HEK293 (cell line): ENCODE measurements at regions not wholly inside any gene's neighbourhood (a gene's known extent, or its start where the extent isn't known, plus 50 kb on each side); places are given as distances from the start of the nearest gene placed in this dataset.
A peak's percentile ranks its signal among the peaks of the same experiment; 100 is the strongest.

ENCODE experiments used
- CTCF ChIA-PET: fragments of 350-600 bp; formaldehyde crosslinking; extraction: SDS; loops from one replicate; lab custom pipeline; 2021; ENCODE audit warnings: antibody characterized with exemption; lab: Yijun Ruan, JAX
- POLR2A ChIA-PET: fragments of 300-600 bp; formaldehyde crosslinking; extraction: SDS; loops from one replicate; lab custom pipeline; 2020; ENCODE audit warnings: antibody characterized with exemption, inconsistent platforms; lab: Yijun Ruan, JAX
- H3K27ac ChIP-seq: fragments of 200-500 bp; sonication (Bioruptor generic); 2 replicates; pipeline ENCODE4 v1.5.1; 2014; ENCODE audit warnings: low read depth, low read length, control low read depth, inconsistent platforms; ENCODE audit errors: extremely low read depth
- H3K36me3 ChIP-seq, 2 experiments: fragments of 200-500 bp in 1 of 2; sonication (Bioruptor generic) in 1 of 2; 1 replicate in 1 of 2; 2 replicates in 1 of 2; pipeline ENCODE4 v1.5.1; 2014 to 2017; ENCODE audit warnings: inconsistent platforms in 2 of 2, low read length in 2 of 2; ENCODE audit not compliant: control insufficient read depth in 2 of 2, insufficient read depth in 1 of 2
- H3K4me1 ChIP-seq: fragments of 200-500 bp; sonication (Bioruptor generic); 2 replicates; pipeline ENCODE4 v1.5.1; 2014; ENCODE audit warnings: mild to moderate bottlenecking, low read length, inconsistent platforms; ENCODE audit not compliant: control insufficient read depth, insufficient read depth
- H3K4me3 ChIP-seq: 2 replicates; pipeline ENCODE4 v1.5.1; 2011; ENCODE audit warnings: low read depth, mild to moderate bottlenecking, control low read depth, low read length, moderate library complexity
- H3K9me3 ChIP-seq: fragments of 200-500 bp; sonication (Bioruptor generic); 2 replicates; pipeline ENCODE4 v1.5.1; 2014; ENCODE audit warnings: low read depth, low read length, inconsistent platforms; ENCODE audit not compliant: control insufficient read depth, insufficient read depth
- HOXA7 ChIP-seq: sonication (generic); formaldehyde crosslinking; IDR thresholded peaks from 2 replicates; pipeline ENCODE4 v1.8.1; 2022; ENCODE audit warnings: missing genetic modification reagents, borderline replicate concordance
- RBAK ChIP-seq: fragments of 450-650 bp; formaldehyde crosslinking; IDR thresholded peaks from 2 replicates; pipeline ENCODE4 v1.5.1; 2016; ENCODE audit warnings: missing biosample characterization, missing genetic modification characterization
- SALL2 ChIP-seq: fragments of 450-650 bp; formaldehyde crosslinking; IDR thresholded peaks from 2 replicates; pipeline ENCODE4 v1.5.0; 2017; ENCODE audit warnings: missing biosample characterization, mild to moderate bottlenecking, missing genetic modification characterization, borderline replicate concordance
- SCRT2 ChIP-seq: fragments of 450-650 bp; formaldehyde crosslinking; IDR thresholded peaks from 2 replicates; pipeline ENCODE4 v1.5.1; 2016; ENCODE audit warnings: missing biosample characterization, missing genetic modification characterization
- ZBTB21 ChIP-seq: fragments of 450-650 bp; formaldehyde crosslinking; IDR thresholded peaks from 2 replicates; pipeline ENCODE4 v1.5.1; 2017; ENCODE audit warnings: missing biosample characterization, missing genetic modification characterization
- ZEB2 ChIP-seq: fragments of 450-650 bp; formaldehyde crosslinking; IDR thresholded peaks from 2 replicates; pipeline ENCODE4 v1.5.1; 2016; ENCODE audit warnings: missing biosample characterization, missing genetic modification characterization
- ZNF132 ChIP-seq: fragments of 450-650 bp; formaldehyde crosslinking; IDR thresholded peaks from 2 replicates; pipeline ENCODE4 v1.5.1; 2017; ENCODE audit warnings: missing biosample characterization, missing genetic modification characterization, borderline replicate concordance
- ZNF140 ChIP-seq: fragments of 450-650 bp; formaldehyde crosslinking; IDR thresholded peaks from 2 replicates; pipeline ENCODE4 v1.5.1; 2016; ENCODE audit warnings: missing biosample characterization, missing genetic modification characterization
- ZNF155 ChIP-seq: fragments of 450-650 bp; formaldehyde crosslinking; IDR thresholded peaks from 2 replicates; pipeline ENCODE4 v1.5.1; 2016; ENCODE audit warnings: missing biosample characterization, missing genetic modification characterization
- ZNF16 ChIP-seq: fragments of 450-650 bp; formaldehyde crosslinking; IDR thresholded peaks from 2 replicates; pipeline ENCODE4 v1.5.1; 2016; ENCODE audit warnings: low read depth, missing biosample characterization, missing genetic modification characterization
- ZNF280C ChIP-seq: fragments of 450-650 bp; formaldehyde crosslinking; IDR thresholded peaks from 2 replicates; pipeline ENCODE4 v1.5.1; 2016; ENCODE audit warnings: missing biosample characterization, missing genetic modification characterization
- ZNF311 ChIP-seq: fragments of 450-650 bp; formaldehyde crosslinking; IDR thresholded peaks from 2 replicates; pipeline ENCODE4 v1.5.1; 2017; ENCODE audit warnings: missing biosample characterization, missing genetic modification characterization, borderline replicate concordance
- ZNF433 ChIP-seq: fragments of 450-650 bp; formaldehyde crosslinking; IDR thresholded peaks from 2 replicates; pipeline ENCODE4 v1.5.1; 2016; ENCODE audit warnings: missing biosample characterization, missing genetic modification characterization, low read depth
- ZNF501 ChIP-seq: fragments of 450-650 bp; formaldehyde crosslinking; IDR thresholded peaks from 2 replicates; pipeline ENCODE4 v1.5.1; 2016; ENCODE audit warnings: missing biosample characterization, missing genetic modification characterization
- ZNF626 ChIP-seq: fragments of 450-650 bp; sonication (Bioruptor Pico); formaldehyde crosslinking; IDR thresholded peaks from 2 replicates; pipeline ENCODE4 v1.5.1; 2018; ENCODE audit warnings: missing biosample characterization, missing genetic modification characterization, inconsistent platforms
- ZNF658 ChIP-seq: fragments of 450-650 bp; formaldehyde crosslinking; IDR thresholded peaks from 2 replicates; pipeline ENCODE4; 2016; ENCODE audit warnings: missing biosample characterization, missing genetic modification characterization
- ZSCAN16 ChIP-seq: fragments of 450-650 bp; formaldehyde crosslinking; IDR thresholded peaks from 2 replicates; pipeline ENCODE4 v1.5.1; 2016; ENCODE audit warnings: missing biosample characterization, missing genetic modification characterization
- TF ChIP-seq, protein P1 (sequence below): fragments of 450-650 bp; formaldehyde crosslinking; IDR thresholded peaks from 2 replicates; pipeline ENCODE4 v1.5.1; 2016; ENCODE audit warnings: missing biosample characterization, missing genetic modification characterization
- TF ChIP-seq, protein P2 (sequence below): fragments of 450-650 bp; formaldehyde crosslinking; conservative IDR thresholded peaks from 2 replicates; pipeline ENCODE4 v1.5.1; 2016; ENCODE audit warnings: low read depth, missing biosample characterization, missing genetic modification characterization

DNA sequence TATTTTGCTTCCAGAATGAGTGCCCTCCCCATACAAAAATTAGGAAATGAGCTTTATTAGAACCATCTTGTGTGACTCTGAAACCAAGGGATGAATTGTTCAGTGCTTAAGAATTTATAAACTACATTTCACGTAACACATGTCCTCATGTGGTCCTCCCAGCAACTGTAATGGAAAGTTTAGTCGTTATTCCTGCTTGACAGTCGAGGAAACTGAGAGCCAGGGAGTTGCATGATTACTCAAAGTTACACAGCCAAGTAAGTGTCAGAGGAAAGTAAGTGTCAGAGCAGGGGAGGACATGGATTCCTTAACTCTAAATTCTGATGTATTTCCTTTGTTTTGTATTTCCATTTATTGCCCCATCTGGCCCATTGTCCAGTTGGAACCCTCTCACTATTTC, 453.9 kb downstream of the FUT8 start (continued):
- TF ChIP-seq, protein P1, sequence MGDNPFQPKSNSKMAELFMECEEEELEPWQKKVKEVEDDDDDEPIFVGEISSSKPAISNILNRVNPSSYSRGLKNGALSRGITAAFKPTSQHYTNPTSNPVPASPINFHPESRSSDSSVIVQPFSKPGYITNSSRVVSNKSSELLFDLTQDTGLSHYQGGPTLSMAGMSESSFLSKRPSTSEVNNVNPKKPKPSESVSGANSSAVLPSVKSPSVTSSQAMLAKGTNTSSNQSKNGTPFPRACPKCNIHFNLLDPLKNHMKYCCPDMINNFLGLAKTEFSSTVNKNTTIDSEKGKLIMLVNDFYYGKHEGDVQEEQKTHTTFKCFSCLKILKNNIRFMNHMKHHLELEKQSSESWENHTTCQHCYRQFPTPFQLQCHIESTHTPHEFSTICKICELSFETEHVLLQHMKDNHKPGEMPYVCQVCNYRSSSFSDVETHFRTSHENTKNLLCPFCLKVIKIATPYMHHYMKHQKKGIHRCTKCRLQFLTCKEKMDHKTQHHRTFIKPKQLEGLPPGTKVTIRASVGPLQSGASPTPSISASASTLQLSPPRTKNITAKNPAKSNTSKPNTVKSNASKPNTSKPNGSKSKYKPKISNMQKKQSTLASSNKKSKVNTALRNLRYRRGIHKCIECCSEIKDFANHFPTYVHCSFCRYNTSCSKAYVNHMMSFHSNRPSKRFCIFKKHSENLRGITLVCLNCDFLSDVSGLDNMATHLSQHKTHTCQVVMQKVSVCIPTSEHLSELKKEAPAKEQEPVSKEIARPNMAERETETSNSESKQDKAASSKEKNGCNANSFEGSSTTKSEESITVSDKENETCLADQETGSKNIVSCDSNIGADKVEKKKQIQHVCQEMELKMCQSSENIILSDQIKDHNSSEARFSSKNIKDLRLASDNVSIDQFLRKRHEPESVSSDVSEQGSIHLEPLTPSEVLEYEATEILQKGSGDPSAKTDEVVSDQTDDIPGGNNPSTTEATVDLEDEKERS (tag by site-specific recombination), result no peak

GRCh38 chr14:65866886-65867285, 454.4 kb downstream of the FUT8 start:
- Histone ChIP-seq H3K4me1 (no peaks in the 10 kb centered on the region), H3K36me3 (no peaks in the 10 kb centered on the region)
- no peak for TF ChIP-seq ZNF132 (tag by site-specific recombination)
- TF ChIP-seq ZNF140 (tag by site-specific recombination), result no peak
- TF ChIP-seq SCRT2 (tag by site-specific recombination), result peak; percentile 46
- TF ChIP-seq ZNF280C, result no peak
- TF ChIP-seq, all 188 proteins: peak for 1
- CTCF ChIA-PET, result no interaction called here
- POLR2A ChIA-PET, result no interaction called here
- Histone ChIP-seq H3K9me3 (no peaks in the 10 kb centered on the region), H3K27ac (no peak overlapping the region), H3K4me3 (no peak overlapping the region)

- no peak overlapping the region for H3K4me3 ChIP-seq
- no peaks in the 10 kb centered on the region for H3K36me3 ChIP-seq
- POLR2A ChIA-PET, result no interaction called here
- CTCF ChIA-PET, result no interaction called here
- H3K4me1 ChIP-seq, result no peaks in the 10 kb centered on the region
- TF ChIP-seq ZBTB21 (tag by site-specific recombination) (no peak), ZNF658 (tag by site-specific recombination) (no peak), ZNF433 (tag by site-specific recombination) (no peak), RBAK (tag by site-specific recombination) (no peak), ZNF626 (tag by site-specific recombination) (no peak), ZNF311 (tag by site-specific recombination) (no peak), ZEB2 (tag by site-specific recombination) (no peak), ZNF501 (no peak), HOXA7 (CRISPR knock-in tag) (no peak), ZNF16 (tag by site-specific recombination) (no peak), SALL2 (tag by site-specific recombination) (no peak), ZNF155 (tag by site-specific recombination) (no peak), ZSCAN16 (tag by site-specific recombination) (no peak)
- TF ChIP-seq, protein P2, sequence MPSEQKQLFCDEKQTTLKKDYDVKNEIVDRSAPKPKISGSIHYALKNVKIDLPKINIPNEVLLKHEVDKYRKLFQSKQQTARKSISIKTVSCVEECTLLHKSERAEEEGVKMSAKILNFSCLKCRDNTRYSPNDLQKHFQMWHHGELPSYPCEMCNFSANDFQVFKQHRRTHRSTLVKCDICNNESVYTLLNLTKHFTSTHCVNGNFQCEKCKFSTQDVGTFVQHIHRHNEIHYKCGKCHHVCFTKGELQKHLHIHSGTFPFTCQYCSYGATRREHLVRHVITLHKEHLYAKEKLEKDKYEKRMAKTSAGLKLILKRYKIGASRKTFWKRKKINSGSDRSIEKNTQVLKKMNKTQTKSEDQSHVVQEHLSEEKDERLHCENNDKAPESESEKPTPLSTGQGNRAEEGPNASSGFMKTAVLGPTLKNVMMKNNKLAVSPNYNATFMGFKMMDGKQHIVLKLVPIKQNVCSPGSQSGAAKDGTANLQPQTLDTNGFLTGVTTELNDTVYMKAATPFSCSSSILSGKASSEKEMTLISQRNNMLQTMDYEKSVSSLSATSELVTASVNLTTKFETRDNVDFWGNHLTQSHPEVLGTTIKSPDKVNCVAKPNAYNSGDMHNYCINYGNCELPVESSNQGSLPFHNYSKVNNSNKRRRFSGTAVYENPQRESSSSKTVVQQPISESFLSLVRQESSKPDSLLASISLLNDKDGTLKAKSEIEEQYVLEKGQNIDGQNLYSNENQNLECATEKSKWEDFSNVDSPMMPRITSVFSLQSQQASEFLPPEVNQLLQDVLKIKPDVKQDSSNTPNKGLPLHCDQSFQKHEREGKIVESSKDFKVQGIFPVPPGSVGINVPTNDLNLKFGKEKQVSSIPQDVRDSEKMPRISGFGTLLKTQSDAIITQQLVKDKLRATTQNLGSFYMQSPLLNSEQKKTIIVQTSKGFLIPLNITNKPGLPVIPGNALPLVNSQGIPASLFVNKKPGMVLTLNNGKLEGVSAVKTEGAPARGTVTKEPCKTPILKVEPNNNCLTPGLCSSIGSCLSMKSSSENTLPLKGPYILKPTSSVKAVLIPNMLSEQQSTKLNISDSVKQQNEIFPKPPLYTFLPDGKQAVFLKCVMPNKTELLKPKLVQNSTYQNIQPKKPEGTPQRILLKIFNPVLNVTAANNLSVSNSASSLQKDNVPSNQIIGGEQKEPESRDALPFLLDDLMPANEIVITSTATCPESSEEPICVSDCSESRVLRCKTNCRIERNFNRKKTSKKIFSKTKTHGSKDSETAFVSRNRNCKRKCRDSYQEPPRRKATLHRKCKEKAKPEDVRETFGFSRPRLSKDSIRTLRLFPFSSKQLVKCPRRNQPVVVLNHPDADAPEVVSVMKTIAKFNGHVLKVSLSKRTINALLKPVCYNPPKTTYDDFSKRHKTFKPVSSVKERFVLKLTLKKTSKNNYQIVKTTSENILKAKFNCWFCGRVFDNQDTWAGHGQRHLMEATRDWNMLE (tag by site-specific recombination), result no peak
- TF ChIP-seq, all 188 proteins: peak for 0
- Histone ChIP-seq H3K27ac (no peak overlapping the region), H3K9me3 (no peaks in the 10 kb centered on the region)
Observed at GRCh38 chr14:65867333-65867732, 454.8 kb downstream of the FUT8 start.
